ENCODE measurements at regions not wholly inside any gene's neighbourhood (a gene's known extent, or its start where the extent isn't known, plus 50 kb on each side); places are given as distances from the start of the nearest gene placed in this dataset.

DNA sequence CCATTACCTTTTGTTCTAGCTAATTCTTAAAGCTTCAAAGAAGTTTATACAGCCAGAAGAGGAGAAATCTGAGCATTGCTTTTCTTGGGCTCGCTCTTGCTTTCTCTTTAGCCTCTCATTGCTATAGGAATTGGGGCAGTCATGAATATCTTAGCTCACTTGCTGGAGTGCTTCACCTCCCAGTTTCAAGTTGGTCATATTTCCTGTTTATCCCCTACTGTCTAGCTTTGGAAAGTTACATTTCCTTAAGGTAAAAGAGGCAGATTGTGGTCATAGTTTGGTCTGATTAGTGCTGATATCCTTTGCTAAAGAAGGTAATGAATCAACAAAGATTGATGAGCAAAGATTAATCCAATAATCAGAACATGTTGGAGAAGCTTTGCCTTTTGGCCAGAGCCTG is 77.7 kb upstream of the GLI3 start:
- no peak overlapping the region for H3K4me3 ChIP-seq
- TF ChIP-seq, protein P1, sequence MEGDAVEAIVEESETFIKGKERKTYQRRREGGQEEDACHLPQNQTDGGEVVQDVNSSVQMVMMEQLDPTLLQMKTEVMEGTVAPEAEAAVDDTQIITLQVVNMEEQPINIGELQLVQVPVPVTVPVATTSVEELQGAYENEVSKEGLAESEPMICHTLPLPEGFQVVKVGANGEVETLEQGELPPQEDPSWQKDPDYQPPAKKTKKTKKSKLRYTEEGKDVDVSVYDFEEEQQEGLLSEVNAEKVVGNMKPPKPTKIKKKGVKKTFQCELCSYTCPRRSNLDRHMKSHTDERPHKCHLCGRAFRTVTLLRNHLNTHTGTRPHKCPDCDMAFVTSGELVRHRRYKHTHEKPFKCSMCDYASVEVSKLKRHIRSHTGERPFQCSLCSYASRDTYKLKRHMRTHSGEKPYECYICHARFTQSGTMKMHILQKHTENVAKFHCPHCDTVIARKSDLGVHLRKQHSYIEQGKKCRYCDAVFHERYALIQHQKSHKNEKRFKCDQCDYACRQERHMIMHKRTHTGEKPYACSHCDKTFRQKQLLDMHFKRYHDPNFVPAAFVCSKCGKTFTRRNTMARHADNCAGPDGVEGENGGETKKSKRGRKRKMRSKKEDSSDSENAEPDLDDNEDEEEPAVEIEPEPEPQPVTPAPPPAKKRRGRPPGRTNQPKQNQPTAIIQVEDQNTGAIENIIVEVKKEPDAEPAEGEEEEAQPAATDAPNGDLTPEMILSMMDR (IDR thresholded peaks at IDR 0.05): no peak
- H3K4me1 ChIP-seq (ENCODE audit: low read depth): no peaks in the 10 kb centered on the region
- no peaks in the 10 kb centered on the region for H3K9me3 ChIP-seq
- intact Hi-C loops (cut with DNase I, micrococcal nuclease): no loop called here
- no peaks in the 10 kb centered on the region for H3K36me3 ChIP-seq (ENCODE audit: low read depth)
- ATAC-seq (no peak), DNase-seq (no peak)

DNA sequence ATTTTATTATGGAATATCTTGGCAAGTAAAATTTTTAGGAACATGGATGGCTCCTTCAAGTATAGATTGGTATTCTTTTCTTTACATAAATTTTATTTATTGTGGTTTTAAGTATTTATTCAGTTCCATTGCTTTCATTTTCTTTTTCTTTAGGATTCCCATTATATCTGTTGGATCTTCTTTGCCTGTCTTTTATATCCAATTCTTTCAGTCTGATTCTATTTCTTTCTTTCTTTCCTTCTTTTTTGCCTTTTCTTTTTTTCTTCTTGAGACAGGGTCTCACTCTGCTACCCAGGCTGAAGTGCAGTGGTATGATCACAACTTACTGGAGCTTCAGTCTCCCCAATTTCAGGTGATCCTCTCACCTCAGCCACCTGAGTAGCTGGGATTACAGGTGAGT is 74.2 kb upstream of the GLI3 start:
- no peak for DNase-seq
- Histone ChIP-seq H3K36me3 (ENCODE audit: low read depth) (no peaks in the 10 kb centered on the region), H3K4me1 (ENCODE audit: low read depth) (no peaks in the 10 kb centered on the region), H3K9me3 (no peaks in the 10 kb centered on the region), H3K4me3 (no peak overlapping the region)
- TF ChIP-seq, protein P1 (IDR thresholded peaks at IDR 0.05): no peak
- intact Hi-C loops (cut with DNase I, micrococcal nuclease): no loop called here
- ATAC-seq: no peak

DNA sequence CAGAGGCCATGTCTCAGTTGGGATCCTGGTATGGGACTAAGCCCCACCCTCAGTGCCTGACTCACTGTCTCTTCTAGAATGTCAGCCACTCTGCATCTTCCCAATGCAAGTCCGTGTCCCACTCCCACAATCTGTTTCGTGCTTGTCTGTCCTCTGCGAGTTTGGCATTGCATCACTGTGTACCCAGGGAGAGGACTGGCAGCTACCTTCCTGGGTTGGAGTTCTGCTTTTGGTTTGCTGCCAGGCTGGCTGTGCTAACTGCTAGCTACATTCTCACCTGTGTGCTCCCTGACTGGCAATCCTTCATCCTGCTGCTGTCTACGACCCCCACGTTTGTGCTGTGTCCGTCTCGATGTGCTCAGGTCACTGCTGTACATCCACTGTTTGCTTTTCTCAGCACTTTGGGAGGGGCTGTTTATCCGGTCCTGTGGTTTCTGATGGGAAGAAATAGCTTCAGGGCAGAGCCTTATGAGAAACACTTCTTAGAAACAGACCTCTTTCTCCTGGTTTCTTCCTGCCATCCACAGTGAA is 56.0 kb upstream of the GLI3 start:
- DNase-seq (no peak), ATAC-seq (no peak)
- Histone ChIP-seq H3K36me3 (ENCODE audit: low read depth) (no peaks in the 10 kb centered on the region), H3K9me3 (no peaks in the 10 kb centered on the region), H3K4me3 (no peak overlapping the region), H3K4me1 (ENCODE audit: low read depth) (no peaks in the 10 kb centered on the region)
- TF ChIP-seq, protein P1 (IDR thresholded peaks at IDR 0.05): no peak
- intact Hi-C loops (cut with DNase I, micrococcal nuclease): no loop called here

DNA sequence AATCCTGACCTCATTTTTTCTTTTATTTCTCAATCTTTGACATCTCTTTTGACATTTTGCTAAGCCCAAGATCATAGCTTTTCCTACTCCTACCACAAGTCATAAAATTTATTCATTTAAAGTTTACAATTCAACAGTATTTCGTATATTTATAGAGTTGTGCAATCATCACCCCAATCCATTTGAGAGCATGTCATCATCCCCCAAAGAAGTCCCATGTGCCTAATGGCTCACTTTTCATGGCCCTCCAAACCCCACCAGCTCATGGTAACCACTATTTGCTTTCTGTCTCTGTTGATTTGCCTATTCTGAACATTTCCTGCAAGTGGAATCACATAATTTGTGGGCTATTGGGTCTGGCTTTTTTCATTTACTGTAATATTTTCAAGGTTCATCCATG is 52.5 kb upstream of the GLI3 start:
- no peaks in the 10 kb centered on the region for H3K36me3 ChIP-seq (ENCODE audit: low read depth)
- H3K4me3 ChIP-seq: no peak overlapping the region
- H3K4me1 ChIP-seq (ENCODE audit: low read depth): no peaks in the 10 kb centered on the region
- H3K9me3 ChIP-seq: no peaks in the 10 kb centered on the region
- intact Hi-C loops (cut with DNase I, micrococcal nuclease): no loop called here
- DNase-seq (no peak), ATAC-seq (no peak)
- TF ChIP-seq, protein P1 (IDR thresholded peaks at IDR 0.05): no peak

Measured in mucosa of descending colon (tissue), 3 donors.